ENCODE measurements at regions not wholly inside any gene's neighbourhood (a gene's known extent, or its start where the extent isn't known, plus 50 kb on each side); places are given as distances from the start of the nearest gene placed in this dataset.
"Not testable (repeated sequence)": the region's sequence is repeated elsewhere in the genome, so short reads cannot be mapped to it uniquely, and the experiment has no call there.

DNA sequence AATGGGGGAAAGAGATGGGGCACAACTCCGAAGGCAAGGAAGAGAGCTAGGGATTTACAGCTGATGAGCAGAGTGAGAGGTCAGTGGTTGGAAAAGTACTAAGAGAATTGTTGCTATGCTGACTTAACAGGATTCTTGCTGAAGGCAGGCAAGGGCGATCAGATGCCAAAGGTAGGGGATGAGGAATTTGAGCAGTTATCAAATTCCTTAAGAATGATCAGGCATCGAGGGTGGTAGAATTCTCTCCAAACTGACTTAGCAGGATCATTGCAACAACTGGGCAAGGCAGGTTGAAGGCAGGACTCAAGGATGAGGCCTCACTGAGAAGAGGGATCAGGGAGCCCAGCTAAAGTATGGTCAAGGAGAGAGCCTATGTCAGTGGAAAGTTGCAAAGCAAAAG lies 171.0 kb downstream of the HSD17B3 start:
- DNase-seq, result no peak

DNA sequence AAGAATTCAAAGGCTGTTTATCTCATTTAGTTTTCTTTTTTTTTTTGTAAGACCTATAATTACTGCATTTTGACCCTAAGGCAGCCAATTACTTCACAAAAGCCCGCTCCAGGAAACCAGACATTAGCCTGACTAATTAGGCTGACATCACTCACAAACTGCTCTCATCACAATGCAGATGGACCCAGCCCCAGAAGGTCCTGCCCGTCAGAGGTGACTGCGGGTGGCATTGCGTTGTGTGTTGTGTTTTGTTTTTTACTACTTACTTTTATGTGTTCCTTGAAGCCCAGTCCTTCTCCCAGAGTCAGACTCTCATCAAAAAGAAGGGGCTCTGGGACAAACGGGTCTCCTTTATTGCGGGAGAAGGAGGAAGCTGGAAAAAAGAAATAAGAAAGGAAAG lies 172.2 kb downstream of the HSD17B3 start:
- DNase-seq, result no peak

DNA sequence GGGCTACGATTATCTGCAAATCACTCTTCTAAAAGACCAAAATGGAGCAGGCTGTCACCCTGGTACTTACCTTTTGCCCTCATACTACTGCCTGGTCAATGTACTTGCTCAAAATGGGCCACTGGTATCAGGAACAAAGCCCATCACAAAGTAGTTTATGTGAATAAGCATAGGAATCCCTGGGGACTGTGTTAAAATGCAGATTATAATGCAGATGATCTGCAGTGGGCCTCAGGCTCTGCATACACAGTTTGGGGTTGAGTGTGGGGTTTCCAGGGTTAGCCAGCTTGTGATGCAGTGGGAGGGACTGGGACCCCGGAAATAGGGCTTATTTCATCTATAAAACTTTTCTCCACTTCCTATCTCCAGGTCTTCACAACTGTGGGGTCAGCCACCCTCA lies 173.1 kb downstream of the HSD17B3 start:
- no peak for DNase-seq

DNA sequence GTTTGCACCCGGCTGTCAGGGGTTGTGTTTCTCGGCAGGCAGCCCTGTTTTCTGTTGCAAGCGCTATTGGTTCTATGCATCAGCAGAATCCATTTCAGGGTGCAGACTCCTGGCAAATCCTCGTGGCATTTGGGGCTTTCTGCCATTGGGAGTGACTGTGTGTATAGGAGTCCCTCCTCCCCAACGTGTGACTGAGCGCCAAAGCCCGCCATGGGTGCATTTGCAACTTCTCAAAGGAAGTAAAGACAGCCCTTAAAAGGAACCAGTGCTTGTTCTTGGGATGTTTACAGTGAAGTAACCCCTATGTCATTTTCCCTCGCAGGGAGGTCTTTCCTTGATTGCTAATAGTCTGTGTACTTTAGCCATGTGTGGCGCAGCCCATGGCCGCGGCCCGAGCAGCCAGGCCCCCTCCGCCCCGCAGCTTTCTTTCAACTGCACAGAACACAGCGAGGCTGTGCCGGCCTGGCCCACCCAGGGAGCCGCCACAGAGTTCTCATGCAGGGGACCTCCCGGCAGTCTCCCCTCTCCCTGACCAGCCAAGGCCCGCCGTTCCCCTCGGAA lies 175.6 kb downstream of the HSD17B3 start:
- DNase-seq, result no peak

DNA sequence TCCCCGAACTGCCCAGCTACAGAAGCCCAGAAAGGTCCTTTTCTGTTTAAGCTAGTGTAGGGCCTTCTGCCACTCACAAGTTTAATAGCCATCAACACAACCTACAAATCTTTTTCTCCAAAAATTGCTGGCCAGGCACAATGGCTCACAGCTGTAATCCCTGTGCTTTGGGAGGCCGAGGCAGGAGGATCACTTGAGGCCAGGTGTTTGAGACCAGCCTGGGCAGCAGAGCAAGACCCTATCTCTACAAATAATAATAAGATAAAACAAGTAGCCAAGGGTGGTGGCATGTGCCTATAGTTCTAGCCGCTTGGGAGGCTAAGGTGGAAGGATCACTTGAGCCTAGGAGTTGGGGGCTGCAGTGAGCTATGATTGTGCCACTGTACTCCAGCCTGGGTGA lies 176.4 kb downstream of the HSD17B3 start:
- DNase-seq, result no peak

DNA sequence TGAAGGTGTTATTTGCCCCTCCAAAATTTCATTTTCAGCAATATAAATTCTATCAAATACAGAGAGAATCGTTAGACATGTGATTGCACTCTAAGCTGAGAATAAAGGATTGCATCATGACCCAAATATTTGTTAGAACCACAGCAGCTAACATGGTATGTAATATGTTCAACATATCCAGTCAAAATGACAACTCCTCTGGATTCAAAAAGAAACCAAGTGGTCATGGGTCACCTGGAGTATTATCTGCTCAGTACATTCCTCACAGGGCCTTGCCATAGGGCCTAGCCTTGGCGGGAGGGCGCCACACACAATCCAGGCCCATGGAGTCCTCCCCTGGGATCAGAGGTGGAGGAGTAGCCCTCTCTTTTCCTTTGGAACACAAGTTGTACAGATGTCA lies 179.2 kb downstream of the HSD17B3 start:
- no peak for DNase-seq

DNA sequence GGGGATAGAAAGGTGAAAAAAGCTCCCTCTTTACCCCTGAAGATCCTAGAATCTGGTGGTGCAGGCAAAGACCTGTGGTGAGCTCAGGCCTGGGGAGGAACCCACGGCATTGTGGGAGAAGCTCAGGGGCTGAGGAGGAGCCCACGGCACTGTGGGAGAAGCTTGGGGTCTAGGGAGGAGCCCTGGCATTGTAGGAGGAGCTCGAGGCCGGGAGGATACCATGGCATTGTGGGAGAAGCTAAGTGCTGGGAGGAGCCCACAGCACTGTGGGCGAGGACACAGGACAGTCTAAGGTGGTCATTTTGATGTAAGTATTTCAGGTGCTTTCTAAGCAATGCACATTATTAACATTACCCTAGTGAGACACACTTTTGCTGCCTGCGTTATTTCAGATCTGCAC lies 179.7 kb downstream of the HSD17B3 start:
- no peak for DNase-seq

DNA sequence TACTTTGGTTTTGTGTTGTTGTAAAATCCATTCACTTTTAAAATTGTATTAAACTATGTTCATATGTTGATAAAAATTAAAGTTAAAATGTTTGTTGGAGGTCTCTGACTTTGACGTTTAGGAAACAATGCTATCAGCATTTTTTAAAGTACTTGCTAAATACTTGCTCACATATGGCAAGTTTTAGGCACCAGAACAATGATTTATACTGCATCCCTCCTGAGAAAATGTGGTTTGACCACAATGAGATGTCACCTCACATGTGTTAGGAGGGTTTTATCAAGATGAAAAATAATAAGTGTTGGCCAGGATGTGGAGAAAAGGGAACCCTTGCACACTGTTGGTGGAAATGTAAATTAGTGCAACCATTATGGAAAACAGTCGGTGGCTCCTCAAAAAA lies 180.8 kb downstream of the HSD17B3 start:
- DNase-seq, result no peak

DNA sequence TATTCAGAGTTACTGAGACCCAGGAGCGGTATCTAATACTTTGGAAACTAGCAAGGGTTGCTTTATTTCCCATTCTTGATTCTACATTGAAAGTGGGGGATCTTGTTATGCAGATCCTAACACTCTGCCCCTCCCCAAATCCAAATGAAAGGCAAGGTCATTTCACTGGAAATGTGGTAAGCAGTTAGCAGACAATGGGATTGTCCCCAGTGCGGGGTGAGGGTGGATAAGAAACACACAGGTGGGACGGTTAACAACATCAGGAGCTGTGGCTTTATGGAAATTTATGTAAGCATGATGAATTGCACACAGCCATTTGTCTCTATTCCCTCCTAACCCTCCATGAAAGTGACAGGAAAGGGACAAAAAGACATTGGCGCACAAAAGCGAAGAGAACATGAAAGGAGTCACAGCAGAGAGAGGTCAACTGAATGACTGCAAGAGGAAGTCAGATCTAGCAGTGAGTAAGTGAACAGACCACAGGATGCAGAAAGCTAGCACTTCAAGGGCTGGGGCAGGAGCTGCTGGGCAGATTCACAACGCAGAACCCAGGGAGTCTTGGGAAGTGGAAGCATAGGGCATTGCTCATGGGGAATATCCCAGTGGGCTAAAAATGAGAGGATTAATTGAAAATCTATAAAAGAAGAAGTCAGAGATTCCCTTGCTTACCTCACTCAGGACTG lies 184.4 kb downstream of the HSD17B3 start:
- DNase-seq, result no peak

DNA sequence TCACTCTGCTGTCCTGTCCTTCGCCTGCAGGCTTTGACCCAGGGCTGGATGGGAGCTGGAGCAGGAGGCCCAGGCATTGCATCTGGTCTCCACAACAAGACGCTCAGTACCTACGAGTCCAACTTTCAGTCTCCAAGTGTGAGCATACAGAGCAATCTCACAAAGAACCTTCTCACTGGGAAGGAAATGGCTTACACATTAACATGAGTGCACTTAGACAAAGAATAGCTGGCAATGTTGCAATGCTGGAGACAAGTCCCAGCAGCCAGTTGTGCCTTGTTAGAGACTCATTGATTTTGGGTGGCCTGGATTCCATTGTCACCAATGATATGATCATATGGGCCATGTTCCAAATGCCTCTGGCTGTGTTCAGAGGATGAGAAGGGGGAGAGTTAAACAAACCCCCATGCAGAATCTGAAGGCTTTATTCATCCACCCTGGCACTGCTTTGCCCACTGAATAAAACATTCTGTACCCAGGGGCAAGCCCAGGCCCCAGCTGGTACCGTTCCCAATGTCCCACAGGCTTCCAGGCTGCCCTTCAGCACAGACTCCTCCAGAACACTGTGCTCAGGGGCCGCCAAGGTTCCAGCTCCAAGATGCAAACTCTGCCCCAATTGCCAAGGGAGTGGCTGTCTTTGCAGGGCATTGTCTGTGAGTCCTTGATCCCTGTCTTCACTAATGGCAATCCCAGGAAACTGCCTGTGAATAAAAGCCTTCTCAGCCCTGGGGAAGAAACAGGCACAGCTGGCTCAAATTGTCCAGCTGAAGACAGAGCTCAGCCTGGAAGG lies 185.5 kb downstream of the HSD17B3 start:
- DNase-seq, result no peak

DNA sequence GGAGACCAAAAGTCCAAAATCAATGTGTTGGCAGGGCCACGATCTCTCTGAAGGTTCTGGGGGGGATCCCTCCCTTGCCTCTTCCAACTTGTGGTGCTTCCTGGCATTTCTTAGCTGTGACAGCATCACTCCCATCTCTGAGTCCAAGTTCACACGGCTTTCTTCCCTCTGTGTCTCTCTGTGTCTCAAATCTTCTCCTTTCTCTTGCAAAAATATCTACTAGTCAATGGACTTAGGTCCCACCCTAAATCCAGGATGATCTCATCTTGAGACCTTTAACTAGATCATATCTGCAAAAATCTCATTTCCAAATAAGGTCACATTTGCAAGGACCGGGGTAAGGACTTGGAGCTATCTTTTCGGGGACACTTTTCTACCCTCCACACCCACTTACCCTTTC lies 186.1 kb downstream of the HSD17B3 start:
- DNase-seq, result no peak

DNA sequence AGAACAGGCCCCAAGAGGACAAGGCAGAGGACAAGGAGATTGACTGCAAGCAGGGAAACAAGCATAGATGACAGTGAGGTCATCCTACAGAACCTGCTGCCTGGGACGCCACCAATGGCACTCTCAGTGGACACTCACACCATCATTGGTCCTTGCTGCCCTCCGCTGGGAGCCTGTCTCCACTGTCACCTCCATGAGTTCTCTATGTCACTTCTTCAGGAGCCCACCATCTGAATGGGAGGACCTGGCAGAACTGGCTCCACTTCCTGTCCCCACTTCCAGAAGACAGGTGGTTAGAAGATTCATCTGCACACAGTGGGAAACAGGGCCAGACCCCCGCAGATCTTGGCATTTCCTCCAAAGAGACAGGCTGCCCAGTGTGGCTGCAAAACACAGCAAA lies 188.9 kb downstream of the HSD17B3 start:
- no peak for DNase-seq

DNA sequence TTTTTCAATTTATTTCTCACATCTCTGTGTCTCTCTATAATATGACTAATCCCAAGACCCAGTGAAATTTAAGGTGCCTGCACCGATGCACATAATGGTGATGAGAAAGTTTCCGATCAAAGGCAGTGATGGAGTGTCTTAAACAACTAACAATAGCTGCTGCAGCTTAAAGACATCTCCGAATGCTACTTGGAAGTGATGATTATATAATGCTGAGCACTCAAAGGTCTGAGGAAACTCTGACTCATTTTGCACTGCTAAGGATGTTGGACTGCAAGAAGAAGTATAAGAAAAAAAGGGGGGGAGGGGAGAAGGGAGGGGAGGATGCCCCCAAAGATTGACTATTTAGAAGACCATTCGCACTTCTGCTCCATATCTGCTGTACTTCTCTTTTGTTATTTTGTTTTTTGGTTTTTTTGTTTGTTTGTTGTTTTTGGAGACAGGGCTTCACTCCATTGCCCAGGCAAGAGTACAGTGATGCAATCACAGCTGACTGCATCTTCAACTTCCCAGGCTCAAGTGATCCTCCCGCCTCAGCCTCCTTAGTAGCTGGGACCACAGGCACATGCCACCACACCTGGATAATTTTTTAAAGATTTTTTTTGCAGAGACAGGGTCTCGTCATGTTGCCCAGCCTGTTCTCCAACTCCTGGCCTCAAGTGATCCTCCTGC lies 192.2 kb downstream of the HSD17B3 start:
- no peak for DNase-seq

DNA sequence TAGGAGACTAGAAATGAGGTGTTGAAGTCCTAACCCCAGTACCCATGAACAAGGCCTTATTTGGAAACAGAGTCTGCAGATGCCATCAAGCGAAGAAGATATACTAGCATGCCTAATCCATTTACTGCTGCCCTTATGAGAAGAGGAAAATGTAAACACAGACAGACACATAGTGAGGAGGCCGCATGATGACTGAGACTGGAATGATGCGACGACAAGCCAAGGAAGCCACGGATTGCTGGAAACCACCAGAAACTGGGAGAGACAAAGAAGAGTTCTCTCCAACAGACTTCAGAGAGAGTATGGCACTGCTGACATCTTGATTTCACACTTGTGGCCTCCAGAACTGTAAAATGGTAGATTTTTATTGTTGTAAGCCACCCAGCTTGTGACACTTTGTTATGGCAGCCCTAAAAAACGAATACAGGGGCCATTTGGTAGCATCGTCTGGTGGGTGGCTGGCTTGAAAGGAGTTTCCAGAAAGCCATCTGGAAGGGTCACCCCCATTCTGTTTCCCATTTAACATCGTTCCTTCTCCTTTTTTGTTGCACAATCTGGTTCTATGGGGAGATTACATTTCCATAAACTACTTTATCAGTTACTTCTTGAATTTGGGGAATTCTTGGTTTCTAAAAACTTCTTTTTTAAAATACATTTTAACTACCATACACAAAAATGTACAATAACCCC lies 193.1 kb downstream of the HSD17B3 start:
- no peak for DNase-seq

DNA sequence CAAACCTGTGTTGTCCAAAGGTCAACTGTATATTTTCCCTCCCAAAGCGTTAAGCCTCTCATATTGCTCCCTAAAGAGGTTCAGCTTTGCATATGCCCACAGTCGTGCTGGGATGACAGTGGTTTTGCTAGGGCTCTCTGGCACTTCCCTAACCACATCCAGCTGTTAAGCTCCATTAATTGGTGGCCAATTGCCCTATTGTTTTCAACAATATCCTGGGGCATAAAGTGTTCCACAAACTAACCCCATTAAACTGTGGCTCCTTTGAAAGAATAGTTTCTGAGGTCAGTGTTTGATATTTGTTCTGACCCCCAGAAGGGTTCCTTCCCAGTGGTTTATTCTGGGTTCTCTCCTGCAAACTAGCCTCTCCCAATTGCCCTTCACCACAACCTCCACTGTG lies 194.5 kb downstream of the HSD17B3 start:
- no peak for DNase-seq

DNA sequence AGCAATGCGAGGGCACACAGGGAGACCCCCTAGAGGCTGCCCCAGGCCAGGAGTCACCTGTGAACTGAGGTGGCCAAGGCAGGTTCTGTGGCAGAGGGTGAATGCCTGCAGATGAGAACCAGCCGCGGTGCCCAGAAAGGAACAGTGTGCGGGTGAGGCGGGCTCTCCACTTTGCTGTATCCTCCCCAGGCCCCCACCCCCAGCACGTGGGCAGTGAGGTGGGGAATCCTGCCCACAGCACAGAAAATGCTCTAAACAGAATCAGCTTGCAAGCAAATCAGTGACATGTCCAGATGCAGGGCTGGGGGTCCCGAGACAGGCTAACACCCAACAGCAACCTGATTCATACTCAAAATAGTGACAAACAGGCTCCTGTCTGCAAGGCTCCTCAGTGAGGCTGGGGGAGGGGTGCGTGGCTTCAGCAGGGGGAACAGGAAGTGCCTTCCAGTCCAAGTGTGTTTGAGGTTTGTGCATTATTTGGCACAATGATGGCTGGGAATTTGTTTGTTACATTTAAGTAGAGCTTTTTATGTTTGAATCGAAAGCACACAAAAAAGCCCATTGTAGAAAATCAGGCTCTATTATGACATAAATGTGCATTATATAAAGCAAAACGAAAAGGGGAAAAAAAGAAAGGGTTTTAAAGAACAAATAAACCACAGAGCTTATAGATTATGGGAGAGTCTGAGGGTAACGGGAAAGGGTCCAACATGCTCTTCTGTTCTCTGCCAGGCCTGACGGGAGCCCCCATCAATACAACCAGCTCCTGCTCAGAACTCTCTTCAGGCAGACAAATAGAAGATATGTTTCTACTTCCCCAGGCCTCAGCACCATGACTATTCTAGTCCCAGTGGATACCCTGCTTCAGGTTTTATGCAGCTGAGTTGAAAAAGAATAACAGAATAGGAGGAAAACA lies 201.3 kb downstream of the HSD17B3 start:
- no peak for DNase-seq

DNA sequence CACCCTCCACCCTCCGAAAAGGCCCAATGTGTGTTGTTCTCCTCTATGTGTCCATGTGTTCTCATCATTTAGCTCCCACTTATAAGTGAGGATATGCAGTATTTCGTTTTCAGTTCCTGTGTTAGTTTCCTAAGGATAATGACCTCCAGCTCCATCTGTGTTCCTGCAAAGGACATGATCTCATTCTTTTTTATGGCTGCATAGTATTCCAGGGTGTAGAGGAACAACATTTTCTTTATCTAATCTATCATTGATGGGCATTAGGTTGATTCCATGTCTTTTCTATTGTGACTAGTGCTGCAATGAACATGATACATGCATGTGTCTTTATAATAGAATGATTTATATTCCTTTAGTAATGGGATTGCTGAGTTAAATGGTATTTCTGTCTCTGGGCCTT lies 211.3 kb downstream of the HSD17B3 start:
- DNase-seq, result not testable (repeated sequence)

DNA sequence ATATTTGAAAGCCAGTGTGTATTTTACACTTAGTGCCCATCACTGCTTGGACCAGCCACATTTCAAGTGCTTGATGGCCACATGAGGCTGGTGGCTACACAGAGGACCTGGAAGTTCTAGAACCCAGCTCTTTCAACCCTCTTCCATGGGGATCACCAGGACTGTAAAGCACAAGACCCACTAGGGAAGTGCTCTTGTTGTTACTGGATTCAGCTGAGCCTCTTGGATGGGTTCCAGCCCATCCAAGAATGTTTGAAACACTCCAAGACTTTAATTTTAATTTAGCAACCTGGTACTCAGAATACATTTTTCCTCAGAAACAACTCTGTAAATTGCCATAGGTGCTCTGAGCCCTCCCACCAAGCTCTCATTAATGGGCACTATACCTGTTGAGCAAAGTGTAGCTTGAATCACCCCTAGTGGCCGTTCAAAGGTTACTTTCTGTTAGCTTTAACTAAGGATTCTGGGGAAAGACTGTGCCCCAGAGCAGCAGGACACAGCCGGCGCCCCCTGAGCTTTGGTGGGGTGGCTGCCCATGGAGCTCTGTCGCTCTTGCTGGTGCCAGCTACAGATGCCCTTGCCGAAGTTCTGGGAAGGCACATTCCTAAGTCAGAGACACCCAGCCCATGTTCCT lies 212.4 kb downstream of the HSD17B3 start:
- DNase-seq, result no peak

DNA sequence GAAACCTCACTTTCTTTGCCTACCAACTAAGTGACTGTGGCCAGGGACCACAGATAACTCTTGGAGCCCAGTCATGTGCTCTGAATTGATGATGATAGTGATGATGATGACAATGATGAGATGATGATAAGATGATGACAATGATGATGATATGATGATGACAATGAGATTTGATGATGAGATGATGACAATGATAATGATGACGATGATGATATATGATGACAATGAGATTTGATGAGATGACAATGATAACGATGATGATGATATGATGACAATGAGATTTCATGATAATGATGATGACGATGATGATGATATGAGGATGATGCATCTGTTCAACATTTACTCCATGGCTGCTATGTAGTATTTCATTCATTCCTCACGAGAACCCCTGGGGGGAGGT lies 213.0 kb downstream of the ERCC6L2 start:
- no peak for DNase-seq

DNA sequence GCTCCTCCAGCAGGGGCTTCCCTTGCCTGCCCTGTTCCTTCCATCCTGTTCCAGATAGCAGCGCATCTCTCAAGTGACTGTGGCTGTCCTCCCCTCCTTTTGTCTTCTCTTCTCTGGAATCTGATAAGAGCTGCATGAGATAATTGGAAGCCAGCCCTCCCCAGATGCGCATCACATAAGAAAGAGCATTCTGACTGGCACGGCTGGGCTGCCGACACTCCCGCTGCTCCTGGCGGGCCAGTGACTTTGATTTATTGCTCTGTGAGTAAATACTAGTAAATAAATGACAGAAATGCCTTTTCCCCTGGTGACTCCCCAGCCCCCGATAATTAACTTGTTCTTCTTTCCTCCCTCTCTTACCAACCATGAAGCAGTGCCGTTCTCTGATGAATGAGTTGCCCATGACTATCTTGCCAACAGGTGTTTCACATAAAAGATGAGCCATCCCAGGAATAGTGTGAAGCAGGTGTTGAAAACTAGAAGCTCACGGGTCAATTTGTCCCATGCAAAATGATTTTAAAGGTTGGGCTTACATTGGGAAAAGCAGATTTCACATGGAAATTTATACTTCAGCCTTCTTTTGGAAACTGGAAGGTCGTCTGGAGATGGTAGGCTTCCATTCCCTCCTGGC lies 212.3 kb downstream of the ERCC6L2 start:
- no peak for DNase-seq

DNA sequence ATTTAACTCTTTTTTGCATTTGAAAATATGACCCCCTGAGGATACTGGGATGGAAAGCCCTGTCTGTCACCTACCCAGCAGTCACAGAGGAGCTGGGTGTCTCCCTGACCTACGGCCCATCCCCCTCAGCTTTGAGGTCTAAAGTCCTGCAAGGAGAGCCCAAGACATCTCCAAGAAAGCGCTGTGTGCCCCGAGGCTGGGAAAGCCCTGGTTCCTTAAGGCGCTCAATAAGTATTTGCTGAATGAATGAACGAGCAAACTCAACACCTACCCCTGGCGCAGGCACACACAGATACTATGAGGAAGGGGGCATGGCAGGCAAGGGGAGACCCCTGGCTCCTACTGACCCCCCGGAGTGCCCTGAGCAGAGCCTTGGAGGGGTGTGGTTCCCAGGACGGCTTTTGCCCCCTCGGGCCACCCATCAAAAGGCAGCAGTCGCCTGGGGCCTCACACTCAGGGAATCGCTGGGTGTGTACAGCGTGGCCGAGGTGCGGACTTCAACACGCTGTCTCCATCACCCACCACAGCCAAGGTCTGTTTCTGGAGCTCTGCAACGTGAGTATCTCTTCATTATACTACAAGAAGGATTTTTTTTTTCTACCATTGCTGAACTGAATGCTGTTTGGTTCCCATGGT lies 211.6 kb downstream of the ERCC6L2 start:
- DNase-seq, result no peak

All from T1000 (cell line).